ENCODE measurements at regions not wholly inside any gene's neighbourhood (a gene's known extent, or its start where the extent isn't known, plus 50 kb on each side); places are given as distances from the start of the nearest gene placed in this dataset.

GRCh38 chr5:62059960-62060359, 246.0 kb upstream of the KIF2A start:
- TF ChIP-seq MYC (IDR thresholded peaks at IDR 0.05; ENCODE audit: low read depth, low read length) (no peak), EZH2 (IDR thresholded peaks at IDR 0.05; ENCODE audit: borderline replicate concordance, low read depth, low read length, severe bottlenecking) (no peak), POLR2A (IDR thresholded peaks at IDR 0.05; ENCODE audit: low read depth, low read length) (no peak), JUN (IDR thresholded peaks at IDR 0.05; ENCODE audit: borderline replicate concordance, insufficient read depth, insufficient read length, low read depth) (no peak), POLR2AphosphoS5 (IDR thresholded peaks at IDR 0.05; ENCODE audit: insufficient read depth, low read depth, low read length) (no peak), FOS (IDR thresholded peaks at IDR 0.05; ENCODE audit: borderline replicate concordance, insufficient read depth, low read length) (no peak), GATA2 (IDR thresholded peaks at IDR 0.05; ENCODE audit: insufficient read depth, insufficient read length, low read depth, low read length) (no peak)
- TF ChIP-seq, protein P1, sequence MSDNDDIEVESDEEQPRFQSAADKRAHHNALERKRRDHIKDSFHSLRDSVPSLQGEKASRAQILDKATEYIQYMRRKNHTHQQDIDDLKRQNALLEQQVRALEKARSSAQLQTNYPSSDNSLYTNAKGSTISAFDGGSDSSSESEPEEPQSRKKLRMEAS (IDR thresholded peaks at IDR 0.05; ENCODE audit: insufficient read depth, insufficient read length) = no peak
- TF ChIP-seq, protein P2, sequence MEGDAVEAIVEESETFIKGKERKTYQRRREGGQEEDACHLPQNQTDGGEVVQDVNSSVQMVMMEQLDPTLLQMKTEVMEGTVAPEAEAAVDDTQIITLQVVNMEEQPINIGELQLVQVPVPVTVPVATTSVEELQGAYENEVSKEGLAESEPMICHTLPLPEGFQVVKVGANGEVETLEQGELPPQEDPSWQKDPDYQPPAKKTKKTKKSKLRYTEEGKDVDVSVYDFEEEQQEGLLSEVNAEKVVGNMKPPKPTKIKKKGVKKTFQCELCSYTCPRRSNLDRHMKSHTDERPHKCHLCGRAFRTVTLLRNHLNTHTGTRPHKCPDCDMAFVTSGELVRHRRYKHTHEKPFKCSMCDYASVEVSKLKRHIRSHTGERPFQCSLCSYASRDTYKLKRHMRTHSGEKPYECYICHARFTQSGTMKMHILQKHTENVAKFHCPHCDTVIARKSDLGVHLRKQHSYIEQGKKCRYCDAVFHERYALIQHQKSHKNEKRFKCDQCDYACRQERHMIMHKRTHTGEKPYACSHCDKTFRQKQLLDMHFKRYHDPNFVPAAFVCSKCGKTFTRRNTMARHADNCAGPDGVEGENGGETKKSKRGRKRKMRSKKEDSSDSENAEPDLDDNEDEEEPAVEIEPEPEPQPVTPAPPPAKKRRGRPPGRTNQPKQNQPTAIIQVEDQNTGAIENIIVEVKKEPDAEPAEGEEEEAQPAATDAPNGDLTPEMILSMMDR (IDR thresholded peaks at IDR 0.05; ENCODE audit: extremely low read depth in 1 of 2, insufficient read depth in 1 of 2, low read depth in 1 of 2, low read length in 2 of 2) = no peak
- H3K4me1 ChIP-seq (ENCODE audit: control insufficient read depth, extremely low read depth, insufficient read depth, low read length) = no peaks in the 10 kb centered on the region
- H3K79me2 ChIP-seq (ENCODE audit: control insufficient read depth, insufficient read depth, low read length) = no peaks in the 10 kb centered on the region
- POLR2A ChIA-PET = no interaction called here
- H3K27me3 ChIP-seq (ENCODE audit: control insufficient read depth in 2 of 2, insufficient read depth in 2 of 2, low read length in 2 of 2) = peaks cover 0 to 2% of the 10 kb centered on the region in 2 experiments
- H3K9me1 ChIP-seq (replicated peaks; ENCODE audit: control insufficient read depth, extremely low read depth, insufficient read depth, low read length) = no peaks in the 10 kb centered on the region
- no peak overlapping the region for H3K4me2 ChIP-seq (ENCODE audit: insufficient read depth, low read length)
- dilution Hi-C loops (cut with MboI; ENCODE audit: extremely low pct_ligation_motif_present, low sequenced_read_pairs) (no loop called here), intact Hi-C loops (cut with micrococcal nuclease) (no loop called here)
- no peak overlapping the region for H2AFZ ChIP-seq (ENCODE audit: low read depth, low read length)
- no peak overlapping the region for H3K27ac ChIP-seq (ENCODE audit: insufficient read depth, low read depth, low read length)
- FAIRE-seq = no peak
- no peaks in the 10 kb centered on the region for H3K9me3 ChIP-seq (replicated peaks; ENCODE audit: control insufficient read depth, insufficient read depth, low read length)
- no peak overlapping the region for H3K9ac ChIP-seq (replicated peaks; ENCODE audit: extremely low read depth, insufficient read depth, low read length)
- no TSS peak for BruUV-seq (replicated peaks)
- no peak for DNase-seq (ENCODE audit: low read depth, low spot score)
- CTCF ChIA-PET = interaction anchor here (1.2 kb wide), 1 partner anchor 8 kb away, joined by 3 read pairs; no protein-coding TSS in a partner anchor
- no peaks in the 10 kb centered on the region for H4K20me1 ChIP-seq (replicated peaks; ENCODE audit: control insufficient read depth, extremely low read depth, insufficient read depth, low read length)
- H3K4me3 ChIP-seq (replicated peaks in 1 of 3; ENCODE audit: insufficient read depth in 1 of 3, low read depth in 1 of 3, low read length in 3 of 3) = no peak overlapping the region
- no peaks in the 10 kb centered on the region for H3K36me3 ChIP-seq (ENCODE audit: control insufficient read depth in 2 of 2, extremely low read depth in 1 of 2, insufficient read depth in 2 of 2, low read length in 2 of 2)
